Activated naive CD8-positive, alpha-beta T cell treated with anti-CD3 and anti-CD28 coated beads, Interleukin-2, amount 10 ng/mL, durations not matched to agents 7 days and 5 days (primary cell): ENCODE measurements at regions not wholly inside any gene's neighbourhood (a gene's known extent, or its start where the extent isn't known, plus 50 kb on each side); places are given as distances from the start of the nearest gene placed in this dataset.
A peak's percentile ranks its signal among the peaks of the same experiment; 100 is the strongest.

ENCODE experiments used
- ATAC-seq: fragments of 150-1000 bp; cut with Tn5 transposase; one replicate; pipeline ENCODE4 v1.10.0; 2021; ENCODE audit warnings: low read depth, moderate library complexity
- POLR2A ChIA-PET: fragments of 350-600 bp; sonication (Branson Sonifier 250); formaldehyde crosslinking; loops from one replicate; lab custom pipeline; 2021; ENCODE audit warnings: antibody characterized with exemption; lab: Charles Lee
- DNase-seq: peaks from one replicate; pipeline ENCODE4 v3.0.0; 2021
- H3K27ac Mint-ChIP-seq: one replicate; pipeline ENCODE4 v1.8.0; 2022; ENCODE audit warnings: mild to moderate bottlenecking, mixed read lengths
- H3K27me3 Mint-ChIP-seq: one replicate; pipeline ENCODE4 v1.8.0; 2022; ENCODE audit warnings: mild to moderate bottlenecking, moderate library complexity, mixed read lengths
- H3K36me3 Mint-ChIP-seq: one replicate; pipeline ENCODE4 v1.8.0; 2021; ENCODE audit warnings: mild to moderate bottlenecking, mixed read lengths
- H3K4me1 Mint-ChIP-seq: one replicate; pipeline ENCODE4 v1.8.0; 2021; ENCODE audit warnings: mixed read lengths
- H3K4me3 Mint-ChIP-seq: one replicate; pipeline ENCODE4 v1.8.0; 2022; ENCODE audit warnings: mild to moderate bottlenecking, moderate library complexity, mixed read lengths
- H3K9me3 Mint-ChIP-seq: one replicate; pipeline ENCODE4 v1.8.0; 2021; ENCODE audit warnings: mixed read lengths

DNA sequence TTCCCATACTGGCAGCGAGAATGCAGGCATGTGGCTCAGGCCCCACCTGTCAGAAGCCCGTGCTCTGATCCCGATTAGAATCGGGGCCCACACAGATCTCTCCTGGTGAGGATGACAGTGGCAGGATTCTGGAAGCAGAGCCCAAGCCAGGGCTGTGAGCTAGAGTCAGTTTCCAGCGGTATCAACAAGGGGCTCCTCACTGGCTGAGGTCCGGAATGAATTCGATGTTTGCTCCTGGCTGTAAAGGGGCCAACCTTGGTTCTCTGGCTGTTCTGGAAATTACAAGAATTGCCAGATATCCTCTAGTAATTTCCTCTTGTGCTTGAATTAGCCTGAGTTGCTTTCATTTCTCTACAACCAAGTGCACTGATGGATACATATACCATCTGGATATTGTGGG lies 129.1 kb upstream of the SPRY4 start:
- POLR2A ChIA-PET = no interaction called here
- Mint-ChIP-seq H3K4me1 (peaks cover 10% of the 10 kb centered on the region), H3K27me3 (peaks cover 14% of the 10 kb centered on the region), H3K27ac (no peak overlapping the region), H3K4me3 (no peak overlapping the region), H3K36me3 (peaks cover 5% of the 10 kb centered on the region), H3K9me3 (peaks cover 21% of the 10 kb centered on the region)
- ATAC-seq = no peak
- DNase-seq = no peak

GRCh38 chr5:142450419-142450818 lies 125.6 kb upstream of the SPRY4 start:
- POLR2A ChIA-PET = no interaction called here

GRCh38 chr5:142447887-142448286 lies 123.1 kb upstream of the SPRY4 start:
- H3K27ac Mint-ChIP-seq = no peak overlapping the region
- peaks cover 9% of the 10 kb centered on the region for H3K27me3 Mint-ChIP-seq
- ATAC-seq (no peak), DNase-seq (no peak)
- peaks cover 8% of the 10 kb centered on the region for H3K36me3 Mint-ChIP-seq
- POLR2A ChIA-PET = no interaction called here
- no peak overlapping the region for H3K4me3 Mint-ChIP-seq
- peaks cover 2% of the 10 kb centered on the region for H3K4me1 Mint-ChIP-seq
- peaks cover 8% of the 10 kb centered on the region for H3K9me3 Mint-ChIP-seq

More at GRCh38 chr5:142450419-142450818, 125.6 kb upstream of the SPRY4 start:
- Mint-ChIP-seq H3K27ac (no peak overlapping the region), H3K9me3 (peaks cover 8% of the 10 kb centered on the region), H3K4me3 (no peak overlapping the region), H3K4me1 (peaks cover under 1% of the 10 kb centered on the region), H3K36me3 (peaks cover 8% of the 10 kb centered on the region), H3K27me3 (peaks cover 10% of the 10 kb centered on the region)
- no peak for DNase-seq
- no peak for ATAC-seq

DNA sequence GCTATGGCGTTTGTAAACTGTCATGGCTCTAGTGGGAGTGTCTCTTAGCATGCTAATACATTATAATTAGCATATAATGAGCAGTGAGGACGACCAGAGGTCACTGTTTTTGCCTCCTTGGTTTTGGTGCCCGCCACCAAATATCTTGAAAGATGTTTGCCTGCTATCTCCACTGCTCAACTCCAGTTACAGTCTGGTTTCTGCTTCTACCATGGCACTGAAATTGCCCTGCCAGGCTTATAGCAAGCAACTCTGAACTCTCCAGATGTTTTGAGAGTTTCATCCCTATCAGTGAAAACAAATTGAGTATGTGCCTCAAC lies 122.1 kb upstream of the SPRY4 start:
- H3K4me3 Mint-ChIP-seq = no peak overlapping the region
- peaks cover 6% of the 10 kb centered on the region for H3K36me3 Mint-ChIP-seq
- H3K4me1 Mint-ChIP-seq = peaks cover 5% of the 10 kb centered on the region
- peaks cover 6% of the 10 kb centered on the region for H3K9me3 Mint-ChIP-seq
- POLR2A ChIA-PET = no interaction called here
- no peak overlapping the region for H3K27ac Mint-ChIP-seq
- ATAC-seq (no peak), DNase-seq (no peak)
- peaks cover 6% of the 10 kb centered on the region for H3K27me3 Mint-ChIP-seq

DNA sequence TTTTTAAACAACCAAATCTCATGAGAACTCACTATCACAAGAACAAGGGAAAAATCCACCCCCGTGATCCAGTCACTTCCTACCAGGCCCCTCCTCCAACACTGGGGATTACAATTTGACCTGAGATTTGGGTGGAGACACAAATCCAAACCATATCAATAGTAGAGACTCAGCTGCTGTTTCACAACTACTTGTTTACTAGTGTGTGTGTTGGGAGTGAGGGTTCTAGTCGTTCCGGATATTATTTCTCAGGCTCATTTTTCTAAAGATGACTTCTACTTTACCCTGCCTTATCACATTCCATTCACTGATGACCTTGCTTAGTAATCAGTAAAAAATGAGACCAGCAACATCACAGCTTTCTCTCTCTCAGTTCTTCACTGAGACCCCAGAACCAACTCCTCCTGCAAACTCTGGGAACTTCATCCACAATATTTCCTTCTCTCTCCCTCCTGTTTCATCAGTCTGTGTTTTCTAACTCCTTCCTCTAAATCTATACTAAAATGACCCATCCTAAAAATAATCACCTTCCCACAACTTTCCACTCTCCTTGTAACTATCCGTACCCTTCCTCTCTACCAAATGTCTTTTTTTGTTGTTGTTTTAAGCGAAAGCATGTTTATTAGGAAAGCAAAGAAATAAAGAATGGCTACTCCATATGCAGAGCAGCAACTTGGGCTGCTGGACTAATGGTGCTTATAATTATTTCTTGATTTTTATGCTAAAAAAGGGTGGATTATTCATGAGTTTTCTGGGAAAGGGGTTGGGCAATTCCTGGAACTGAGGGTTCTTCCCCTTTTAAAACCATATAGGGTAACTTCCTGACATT lies 121.5 kb upstream of the SPRY4 start:
- Mint-ChIP-seq H3K27me3 (peaks cover 5% of the 10 kb centered on the region), H3K36me3 (peaks cover 5% of the 10 kb centered on the region), H3K4me1 (peaks cover 10% of the 10 kb centered on the region), H3K9me3 (peaks cover 5% of the 10 kb centered on the region), H3K4me3 (no peak overlapping the region), H3K27ac (no peak overlapping the region)
- DNase-seq (no peak), ATAC-seq (no peak)
- POLR2A ChIA-PET = no interaction called here

DNA sequence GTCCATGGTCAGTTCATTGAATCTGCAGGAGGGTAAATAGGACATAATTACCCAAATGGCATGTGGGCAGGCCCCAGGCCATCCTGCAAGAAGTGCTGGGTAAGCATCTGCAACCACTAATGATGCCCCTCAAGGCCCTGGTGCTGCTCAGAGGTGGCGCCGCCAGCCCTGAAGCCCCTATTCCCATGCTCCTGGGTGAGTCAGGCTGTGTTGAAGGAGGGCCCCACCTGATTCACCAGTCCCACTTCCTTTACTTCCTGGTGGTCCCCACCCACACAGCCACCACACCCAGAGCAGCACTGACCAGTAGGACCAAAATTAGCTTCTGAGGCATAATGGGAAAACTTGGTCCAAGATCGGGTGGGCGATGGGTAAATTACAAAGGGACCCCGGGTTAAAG lies 120.4 kb upstream of the SPRY4 start:
- Mint-ChIP-seq H3K9me3 (peaks cover 2% of the 10 kb centered on the region), H3K27ac (no peak overlapping the region), H3K36me3 (peaks cover 5% of the 10 kb centered on the region), H3K27me3 (peaks cover 8% of the 10 kb centered on the region), H3K4me3 (no peak overlapping the region), H3K4me1 (peaks cover 14% of the 10 kb centered on the region)
- ATAC-seq (no peak), DNase-seq (no peak)
- POLR2A ChIA-PET = interaction anchor here (0.6 kb wide), 1 partner anchor 57 kb away, joined by 3 read pairs; no protein-coding TSS in a partner anchor

- peak; percentile 85 for ATAC-seq
- peak overlapping the region; percentile 14 for H3K4me3 Mint-ChIP-seq
- peaks cover 11% of the 10 kb centered on the region for H3K27me3 Mint-ChIP-seq
- peaks cover 3% of the 10 kb centered on the region for H3K36me3 Mint-ChIP-seq
- H3K4me1 Mint-ChIP-seq = peaks cover 19% of the 10 kb centered on the region
- H3K9me3 Mint-ChIP-seq = no peaks in the 10 kb centered on the region
- no peak for DNase-seq
- POLR2A ChIA-PET = interaction anchor here (1.1 kb wide), 1 partner anchor 9 kb away, joined by 5 read pairs; no protein-coding TSS in a partner anchor
- H3K27ac Mint-ChIP-seq = peak overlapping the region; percentile 22
These were observed 116.8 kb upstream of the SPRY4 start for GRCh38 chr5:142441616-142442015.

DNA sequence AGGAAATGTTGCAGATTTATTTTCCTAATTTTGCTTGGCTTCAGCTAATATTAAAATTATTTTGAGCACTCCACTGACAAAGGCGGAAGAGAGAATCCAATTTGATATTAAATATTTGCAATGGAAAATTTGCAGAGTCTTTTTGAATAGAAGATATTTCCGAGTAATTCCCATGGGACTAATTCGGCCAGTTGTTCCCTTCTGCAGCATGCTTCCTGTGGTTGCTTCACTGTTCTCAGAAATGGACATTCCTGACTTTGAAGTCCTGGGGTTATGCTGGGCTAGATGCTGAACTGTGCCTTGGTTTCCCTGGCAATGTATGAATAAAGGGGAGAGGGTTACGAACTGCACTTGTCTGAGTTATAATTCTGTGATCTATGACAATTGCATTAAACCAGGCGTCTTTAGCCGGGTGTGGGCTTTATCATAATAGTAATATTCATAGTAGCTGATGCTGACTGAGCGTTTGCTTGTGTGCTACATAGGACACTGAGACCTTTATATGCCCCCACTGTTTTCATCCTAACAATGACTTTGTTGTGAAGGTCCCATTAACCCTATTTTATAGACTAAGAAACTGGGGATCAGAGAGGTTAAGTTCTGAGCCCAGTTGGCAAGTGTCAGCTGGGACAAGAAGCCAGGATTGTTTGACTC lies 114.5 kb upstream of the SPRY4 start:
- peaks cover 17% of the 10 kb centered on the region for H3K4me1 Mint-ChIP-seq
- ATAC-seq = no peak
- POLR2A ChIA-PET = interaction anchor here (1.1 kb wide), 1 partner anchor 17 kb away, joined by 3 read pairs; no protein-coding TSS in a partner anchor
- H3K9me3 Mint-ChIP-seq = no peaks in the 10 kb centered on the region
- H3K27ac Mint-ChIP-seq = no peak overlapping the region
- H3K4me3 Mint-ChIP-seq = no peak overlapping the region
- peaks cover 11% of the 10 kb centered on the region for H3K27me3 Mint-ChIP-seq
- no peak for DNase-seq
- no peaks in the 10 kb centered on the region for H3K36me3 Mint-ChIP-seq

- DNase-seq = no peak
- POLR2A ChIA-PET = interaction anchor here (0.6 to 1.1 kb wide), 3 partner anchors 16 to 47 kb away, joined by 3 to 8 read pairs (median 3); no protein-coding TSS in a partner anchor
- Mint-ChIP-seq H3K4me3 (no peak overlapping the region), H3K27me3 (peaks cover 11% of the 10 kb centered on the region), H3K4me1 (peaks cover 20% of the 10 kb centered on the region), H3K9me3 (no peaks in the 10 kb centered on the region), H3K36me3 (no peaks in the 10 kb centered on the region), H3K27ac (no peak overlapping the region)
- ATAC-seq = no peak
These were observed 113.8 kb upstream of the SPRY4 start for GRCh38 chr5:142438573-142438972.

- Mint-ChIP-seq H3K27me3 (peaks cover 9% of the 10 kb centered on the region), H3K4me1 (peaks cover 30% of the 10 kb centered on the region), H3K36me3 (no peaks in the 10 kb centered on the region), H3K4me3 (no peak overlapping the region), H3K27ac (no peak overlapping the region), H3K9me3 (no peaks in the 10 kb centered on the region)
- DNase-seq (no peak), ATAC-seq (no peak)
- POLR2A ChIA-PET = no interaction called here
These were observed 112.7 kb upstream of the SPRY4 start for GRCh38 chr5:142437563-142437962.

GRCh38 chr5:142435410-142436115 lies 110.7 kb upstream of the SPRY4 start:
- Mint-ChIP-seq H3K4me1 (peaks cover 31% of the 10 kb centered on the region), H3K36me3 (no peaks in the 10 kb centered on the region), H3K27ac (no peak overlapping the region), H3K4me3 (no peak overlapping the region), H3K27me3 (peaks cover 5% of the 10 kb centered on the region), H3K9me3 (no peaks in the 10 kb centered on the region)
- ATAC-seq (no peak), DNase-seq (no peak)
- POLR2A ChIA-PET = interaction anchor here (0.5 to 1.2 kb wide), 3 partner anchors 13 to 440 kb away, joined by 3 to 4 read pairs (median 3); no protein-coding TSS in a partner anchor

- no peak overlapping the region for H3K27ac Mint-ChIP-seq
- H3K36me3 Mint-ChIP-seq = no peaks in the 10 kb centered on the region
- ATAC-seq (no peak), DNase-seq (no peak)
- peaks cover 31% of the 10 kb centered on the region for H3K4me1 Mint-ChIP-seq
- peaks cover 5% of the 10 kb centered on the region for H3K27me3 Mint-ChIP-seq
- no peak overlapping the region for H3K4me3 Mint-ChIP-seq
- no peaks in the 10 kb centered on the region for H3K9me3 Mint-ChIP-seq
- POLR2A ChIA-PET = interaction anchor here (2.5 kb wide), 1 partner anchor 77 kb away, joined by 21 read pairs; no protein-coding TSS in a partner anchor
These were observed 109.4 kb upstream of the SPRY4 start for GRCh38 chr5:142434322-142434612.
